ENCODE measurements at regions not wholly inside any gene's neighbourhood (a gene's known extent, or its start where the extent isn't known, plus 50 kb on each side); places are given as distances from the start of the nearest gene placed in this dataset.
"Not testable (repeated sequence)": the region's sequence is repeated elsewhere in the genome, so short reads cannot be mapped to it uniquely, and the experiment has no call there.

DNA sequence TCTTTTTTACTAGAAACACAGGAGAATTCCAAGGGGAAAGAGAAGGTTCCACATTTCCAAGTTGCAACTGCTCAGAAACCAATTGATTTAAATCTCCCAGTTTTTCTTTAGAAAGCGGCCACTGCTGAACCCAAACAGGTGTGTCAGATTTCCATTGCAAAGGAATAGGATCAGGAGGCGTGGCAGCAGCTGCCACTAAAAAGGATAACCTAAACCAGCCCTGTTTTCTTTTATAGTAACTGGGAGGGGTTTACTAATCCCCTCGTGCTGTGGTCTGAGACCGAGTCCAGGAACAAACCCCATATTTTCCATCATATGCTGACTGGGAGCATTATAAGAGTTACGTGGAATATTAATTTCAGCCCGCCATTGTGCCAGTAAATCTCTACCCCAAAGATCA, 1504.0 kb downstream of the UQCRFS1 start:
- H3K9me3 ChIP-seq (ENCODE audit: low read length); H3K9ac ChIP-seq (ENCODE audit: low read length); H3K27me3 ChIP-seq (ENCODE audit: control insufficient read depth in 1 of 2, insufficient read depth in 2 of 2, low read length in 2 of 2); H3K4me3 ChIP-seq (ENCODE audit: low read depth in 1 of 2, low read length in 2 of 2); H3K36me3 ChIP-seq (ENCODE audit: insufficient read depth, low read length); H3K27ac ChIP-seq (ENCODE audit: low read depth, low read length); H3K4me1 ChIP-seq (ENCODE audit: insufficient read depth, low read length): not testable (repeated sequence)

DNA sequence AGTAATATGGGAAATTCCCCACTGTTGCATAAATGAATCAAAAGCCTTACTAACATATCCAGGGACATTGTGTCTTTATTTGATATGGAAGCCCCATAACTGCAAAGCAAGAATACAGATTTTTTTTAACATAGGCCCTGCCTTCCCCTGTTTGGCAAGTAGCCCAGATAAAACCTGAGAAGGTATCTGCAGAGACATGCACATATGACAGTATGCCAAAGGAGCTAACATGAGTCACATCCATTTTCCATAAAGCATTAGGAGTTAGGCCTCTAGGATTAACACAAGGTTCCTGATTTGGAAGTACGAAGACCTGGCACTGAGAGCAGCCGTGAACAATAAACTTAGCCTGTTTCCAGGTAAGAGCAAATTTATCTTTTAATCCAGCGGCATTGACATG, 1505.9 kb downstream of the UQCRFS1 start:
- H3K36me3 ChIP-seq (ENCODE audit: insufficient read depth, low read length); H3K27me3 ChIP-seq (ENCODE audit: control insufficient read depth in 1 of 2, insufficient read depth in 2 of 2, low read length in 2 of 2); H3K27ac ChIP-seq (ENCODE audit: low read depth, low read length); H3K4me3 ChIP-seq (ENCODE audit: low read depth in 1 of 2, low read length in 2 of 2); H3K9me3 ChIP-seq (ENCODE audit: low read length); H3K9ac ChIP-seq (ENCODE audit: low read length); H3K4me1 ChIP-seq (ENCODE audit: insufficient read depth, low read length): not testable (repeated sequence)

DNA sequence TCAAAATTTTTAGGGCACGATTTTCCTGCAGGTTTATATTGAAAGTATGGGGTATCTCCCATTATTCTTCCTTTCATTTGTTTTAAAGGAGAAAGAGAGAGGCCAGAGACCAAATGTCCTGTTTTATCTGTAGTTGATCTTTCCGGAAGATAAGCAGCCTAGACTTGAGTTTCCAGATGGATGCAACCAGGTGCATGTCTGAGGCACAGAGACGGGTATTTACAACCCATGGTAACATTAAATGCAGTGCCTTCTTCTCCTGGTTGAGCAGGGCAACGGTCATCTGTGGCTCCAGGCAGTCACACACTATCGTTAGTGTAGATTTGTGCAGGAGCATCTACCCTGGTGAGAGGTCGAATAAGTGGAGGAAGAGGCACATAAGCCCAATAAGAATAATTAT, 1507.1 kb downstream of the UQCRFS1 start:
- no peaks in the 10 kb centered on the region for H3K4me1 ChIP-seq (ENCODE audit: insufficient read depth, low read length)
- no peak overlapping the region for H3K4me3 ChIP-seq (ENCODE audit: low read depth in 1 of 2, low read length in 2 of 2)
- H3K9me3 ChIP-seq (ENCODE audit: low read length): no peaks in the 10 kb centered on the region
- no peak overlapping the region for H3K9ac ChIP-seq (ENCODE audit: low read length)
- H3K27me3 ChIP-seq (ENCODE audit: control insufficient read depth in 1 of 2, insufficient read depth in 2 of 2, low read length in 2 of 2): no peaks in the 10 kb centered on the region
- no peaks in the 10 kb centered on the region for H3K36me3 ChIP-seq (ENCODE audit: insufficient read depth, low read length)
- no peak overlapping the region for H3K27ac ChIP-seq (ENCODE audit: low read depth, low read length)

DNA sequence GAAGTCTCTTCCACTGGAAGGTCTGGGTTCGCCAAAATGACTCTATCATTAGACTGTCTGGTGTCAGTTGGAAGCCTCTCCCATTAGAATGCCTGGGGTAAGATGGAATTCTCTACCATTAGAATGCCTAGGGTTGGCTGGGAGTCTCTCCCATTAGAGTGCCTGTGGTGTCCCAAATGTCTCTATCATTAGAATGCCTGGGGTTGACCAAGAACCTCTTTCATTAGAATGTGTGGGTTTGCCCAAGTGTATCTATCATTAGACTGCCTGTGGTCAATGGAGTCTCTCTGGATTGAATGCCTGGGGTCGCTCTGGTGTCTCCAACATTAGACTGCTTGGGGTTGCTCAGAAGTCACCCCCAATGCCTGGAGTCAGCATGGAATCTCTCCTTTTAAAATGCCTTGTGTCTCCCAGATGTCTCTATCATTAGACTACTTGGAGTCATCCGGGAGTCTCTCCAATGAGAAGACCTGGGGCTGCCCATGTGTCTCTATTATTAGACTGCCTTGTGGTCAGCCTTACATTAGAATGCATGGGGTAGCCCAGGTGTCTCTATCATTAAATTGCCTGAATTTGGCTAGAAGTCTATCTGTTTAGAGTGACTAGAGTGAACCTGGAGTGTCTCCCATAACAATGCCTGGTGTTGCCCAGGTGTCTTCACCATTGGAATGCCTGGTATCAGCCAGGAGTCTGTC, 1518.4 kb downstream of the UQCRFS1 start:
- Histone ChIP-seq H3K27me3 (ENCODE audit: control insufficient read depth in 1 of 2, insufficient read depth in 2 of 2, low read length in 2 of 2) (no peaks in the 10 kb centered on the region), H3K4me3 (ENCODE audit: low read depth in 1 of 2, low read length in 2 of 2) (no peak overlapping the region), H3K27ac (ENCODE audit: low read depth, low read length) (no peak overlapping the region), H3K9me3 (ENCODE audit: low read length) (no peaks in the 10 kb centered on the region), H3K4me1 (ENCODE audit: insufficient read depth, low read length) (no peaks in the 10 kb centered on the region), H3K36me3 (ENCODE audit: insufficient read depth, low read length) (no peaks in the 10 kb centered on the region), H3K9ac (ENCODE audit: low read length) (no peak overlapping the region)

DNA sequence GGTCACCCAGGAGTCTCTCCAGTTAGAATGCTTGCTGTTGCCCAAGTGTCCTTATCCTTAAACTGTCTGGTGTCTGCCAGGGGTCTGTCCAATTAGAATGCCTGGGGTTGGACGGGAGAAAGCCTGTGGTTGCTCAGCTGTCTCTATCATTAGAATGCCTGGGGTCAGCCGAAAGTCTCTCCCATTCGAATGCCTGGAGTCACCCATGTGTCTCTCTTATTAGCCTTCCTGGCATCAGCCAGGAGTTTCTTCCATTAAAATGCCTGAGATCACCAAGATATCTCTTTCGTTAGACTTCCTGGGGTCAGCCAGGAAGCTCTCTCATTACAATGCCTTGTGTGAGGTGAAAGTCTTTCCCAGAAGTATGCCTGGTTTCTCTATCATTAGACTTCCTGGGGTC, 1521.0 kb downstream of the UQCRFS1 start:
- H3K9me3 ChIP-seq (ENCODE audit: low read length): no peaks in the 10 kb centered on the region
- no peaks in the 10 kb centered on the region for H3K36me3 ChIP-seq (ENCODE audit: insufficient read depth, low read length)
- H3K4me1 ChIP-seq (ENCODE audit: insufficient read depth, low read length): no peaks in the 10 kb centered on the region
- H3K9ac ChIP-seq (ENCODE audit: low read length): no peak overlapping the region
- H3K4me3 ChIP-seq (ENCODE audit: low read depth in 1 of 2, low read length in 2 of 2): no peak overlapping the region
- no peaks in the 10 kb centered on the region for H3K27me3 ChIP-seq (ENCODE audit: control insufficient read depth in 1 of 2, insufficient read depth in 2 of 2, low read length in 2 of 2)
- no peak overlapping the region for H3K27ac ChIP-seq (ENCODE audit: low read depth, low read length)

DNA sequence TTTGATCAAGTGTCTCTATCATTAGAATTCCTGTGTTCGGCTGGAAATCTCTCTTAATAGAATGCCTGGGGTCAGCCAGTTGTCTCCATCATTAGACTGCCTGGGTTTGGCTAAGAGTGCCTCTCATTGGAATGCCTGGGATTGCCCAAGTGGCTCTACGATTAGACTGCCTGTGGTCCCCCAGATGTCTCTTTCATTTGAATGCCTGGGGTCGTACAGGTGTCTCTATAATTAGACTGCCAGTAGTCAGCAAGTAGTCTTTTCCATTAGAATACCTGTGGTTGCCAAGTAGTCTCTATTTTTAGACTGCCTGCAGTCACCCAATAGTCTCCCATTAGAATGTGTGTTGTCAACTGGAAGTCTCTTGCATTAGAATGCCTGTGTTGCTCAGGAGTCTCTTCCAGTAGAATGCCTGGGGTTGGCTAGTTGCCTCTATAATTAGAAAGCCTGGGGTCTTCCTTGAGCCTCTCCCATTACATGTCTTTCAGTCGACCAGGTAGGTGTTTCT, 1523.2 kb downstream of the UQCRFS1 start:
- H3K36me3 ChIP-seq (ENCODE audit: insufficient read depth, low read length): no peaks in the 10 kb centered on the region
- no peak overlapping the region for H3K9ac ChIP-seq (ENCODE audit: low read length)
- no peaks in the 10 kb centered on the region for H3K9me3 ChIP-seq (ENCODE audit: low read length)
- no peak overlapping the region for H3K27ac ChIP-seq (ENCODE audit: low read depth, low read length)
- no peaks in the 10 kb centered on the region for H3K27me3 ChIP-seq (ENCODE audit: control insufficient read depth in 1 of 2, insufficient read depth in 2 of 2, low read length in 2 of 2)
- no peaks in the 10 kb centered on the region for H3K4me1 ChIP-seq (ENCODE audit: insufficient read depth, low read length)
- H3K4me3 ChIP-seq (ENCODE audit: low read depth in 1 of 2, low read length in 2 of 2): no peak overlapping the region

DNA sequence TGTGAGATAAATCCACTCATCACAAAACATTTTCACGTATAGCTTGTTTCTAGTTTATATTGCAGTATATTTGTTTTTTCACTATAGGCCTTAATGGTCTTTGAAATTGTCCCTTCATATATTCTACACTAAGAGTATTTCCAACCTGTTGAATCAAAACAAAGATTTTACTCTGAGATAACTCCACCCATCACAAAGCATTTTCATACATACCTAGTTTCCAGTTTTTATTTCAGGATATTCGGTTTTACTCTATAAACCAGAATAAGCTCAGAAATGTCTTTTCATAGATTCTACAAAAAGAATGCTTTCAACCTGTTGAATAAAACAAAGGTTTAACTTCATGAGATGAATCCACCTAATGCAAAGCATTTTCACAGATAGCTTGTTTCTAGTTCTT, 1528.7 kb downstream of the UQCRFS1 start:
- Histone ChIP-seq H3K27ac (ENCODE audit: low read depth, low read length) (no peak overlapping the region), H3K9ac (ENCODE audit: low read length) (no peak overlapping the region), H3K4me3 (ENCODE audit: low read depth in 1 of 2, low read length in 2 of 2) (no peak overlapping the region), H3K27me3 (ENCODE audit: control insufficient read depth in 1 of 2, insufficient read depth in 2 of 2, low read length in 2 of 2) (no peaks in the 10 kb centered on the region), H3K36me3 (ENCODE audit: insufficient read depth, low read length) (no peaks in the 10 kb centered on the region), H3K4me1 (ENCODE audit: insufficient read depth, low read length) (no peaks in the 10 kb centered on the region), H3K9me3 (ENCODE audit: low read length) (no peaks in the 10 kb centered on the region)

DNA sequence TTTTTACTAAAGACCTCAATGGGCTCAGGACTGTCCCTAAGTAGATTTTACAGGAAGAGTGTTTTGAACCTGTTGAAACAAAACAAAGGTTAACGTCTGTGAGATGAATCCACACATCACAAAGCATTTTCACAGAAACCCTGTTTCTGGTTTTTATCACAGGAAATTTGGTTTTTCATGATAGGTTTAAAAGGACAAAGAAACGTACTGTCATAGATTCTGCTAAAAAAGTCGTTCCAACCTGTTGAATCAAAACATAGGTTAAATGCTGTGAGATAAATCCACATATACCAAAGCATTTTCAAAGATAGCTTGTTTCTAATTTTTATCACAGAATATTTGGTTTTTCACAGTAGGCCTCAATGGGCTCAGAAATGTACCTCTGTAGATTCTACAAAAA, 1531.0 kb downstream of the UQCRFS1 start:
- Histone ChIP-seq H3K9me3 (ENCODE audit: low read length) (no peaks in the 10 kb centered on the region), H3K9ac (ENCODE audit: low read length) (no peak overlapping the region), H3K4me1 (ENCODE audit: insufficient read depth, low read length) (no peaks in the 10 kb centered on the region), H3K27ac (ENCODE audit: low read depth, low read length) (no peak overlapping the region), H3K4me3 (ENCODE audit: low read depth in 1 of 2, low read length in 2 of 2) (no peak overlapping the region), H3K27me3 (ENCODE audit: control insufficient read depth in 1 of 2, insufficient read depth in 2 of 2, low read length in 2 of 2) (no peaks in the 10 kb centered on the region), H3K36me3 (ENCODE audit: insufficient read depth, low read length) (no peaks in the 10 kb centered on the region)

DNA sequence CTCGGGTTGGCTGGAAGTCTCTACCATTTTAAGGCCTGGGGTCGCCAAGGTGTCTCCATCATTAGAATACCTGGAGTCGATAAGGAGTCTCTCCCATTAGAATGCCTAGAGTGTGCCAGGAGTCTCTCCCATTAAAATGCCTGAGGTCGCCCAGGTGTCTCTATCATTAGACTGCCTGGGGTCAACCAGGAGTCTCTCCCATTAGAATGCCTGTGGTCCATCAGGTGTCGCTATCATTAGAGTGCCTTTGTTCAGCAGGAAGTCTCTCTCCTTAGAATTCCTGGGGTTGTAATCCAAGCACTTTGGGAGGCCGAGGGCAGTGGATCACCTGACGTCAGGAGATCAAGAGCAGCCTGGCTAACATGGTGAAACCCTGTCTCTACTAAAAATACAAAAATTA, 1533.0 kb downstream of the UQCRFS1 start:
- no peaks in the 10 kb centered on the region for H3K36me3 ChIP-seq (ENCODE audit: insufficient read depth, low read length)
- H3K27ac ChIP-seq (ENCODE audit: low read depth, low read length): no peak overlapping the region
- no peaks in the 10 kb centered on the region for H3K27me3 ChIP-seq (ENCODE audit: control insufficient read depth in 1 of 2, insufficient read depth in 2 of 2, low read length in 2 of 2)
- no peak overlapping the region for H3K9ac ChIP-seq (ENCODE audit: low read length)
- no peaks in the 10 kb centered on the region for H3K9me3 ChIP-seq (ENCODE audit: low read length)
- no peaks in the 10 kb centered on the region for H3K4me1 ChIP-seq (ENCODE audit: insufficient read depth, low read length)
- no peak overlapping the region for H3K4me3 ChIP-seq (ENCODE audit: low read depth in 1 of 2, low read length in 2 of 2)

DNA sequence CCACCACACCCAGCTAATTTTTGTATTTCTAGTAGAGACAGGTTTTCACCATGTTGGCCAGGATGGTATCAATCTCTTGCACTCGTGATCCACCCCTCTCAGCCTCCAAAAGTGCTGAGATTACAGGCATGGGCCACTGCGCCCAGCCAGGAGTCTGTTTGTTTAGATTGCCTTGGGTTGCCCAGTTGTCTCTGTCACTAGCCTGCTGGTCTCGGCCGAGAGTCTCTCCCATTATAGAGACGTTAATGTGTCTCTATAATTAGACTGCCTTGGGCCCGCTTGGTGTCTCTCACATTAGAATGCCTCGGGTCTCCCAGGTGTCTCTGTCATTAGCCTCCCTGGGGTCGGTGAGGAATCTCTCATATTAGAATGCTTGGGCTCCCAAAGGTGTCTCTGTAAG, 1533.6 kb downstream of the UQCRFS1 start:
- Histone ChIP-seq H3K4me1 (ENCODE audit: insufficient read depth, low read length) (no peaks in the 10 kb centered on the region), H3K36me3 (ENCODE audit: insufficient read depth, low read length) (no peaks in the 10 kb centered on the region), H3K9ac (ENCODE audit: low read length) (no peak overlapping the region), H3K4me3 (ENCODE audit: low read depth in 1 of 2, low read length in 2 of 2) (no peak overlapping the region), H3K27ac (ENCODE audit: low read depth, low read length) (no peak overlapping the region), H3K9me3 (ENCODE audit: low read length) (no peaks in the 10 kb centered on the region), H3K27me3 (ENCODE audit: control insufficient read depth in 1 of 2, insufficient read depth in 2 of 2, low read length in 2 of 2) (no peaks in the 10 kb centered on the region)

DNA sequence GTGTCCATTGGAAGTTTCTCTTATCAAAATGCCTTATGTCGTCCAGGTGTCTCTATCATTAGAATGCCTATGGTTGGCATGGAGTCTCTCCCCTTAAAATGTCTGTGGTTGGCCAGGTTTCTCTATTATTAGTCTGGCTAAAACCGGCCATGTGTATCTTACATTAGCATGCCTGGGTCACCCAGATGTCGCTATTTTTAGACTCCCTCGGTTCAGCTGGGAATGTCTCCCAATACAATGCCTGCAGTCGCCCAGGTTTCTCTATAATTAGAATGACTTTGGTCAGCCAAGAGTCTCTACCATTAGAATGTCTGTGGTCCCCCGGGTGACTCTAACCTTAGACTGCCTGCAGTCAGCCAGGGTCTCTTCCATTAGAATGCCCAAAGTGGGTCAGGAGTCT, 1536.1 kb downstream of the UQCRFS1 start:
- H3K27me3 ChIP-seq (ENCODE audit: control insufficient read depth in 1 of 2, insufficient read depth in 2 of 2, low read length in 2 of 2): no peaks in the 10 kb centered on the region
- no peaks in the 10 kb centered on the region for H3K36me3 ChIP-seq (ENCODE audit: insufficient read depth, low read length)
- H3K4me1 ChIP-seq (ENCODE audit: insufficient read depth, low read length): no peaks in the 10 kb centered on the region
- no peak overlapping the region for H3K27ac ChIP-seq (ENCODE audit: low read depth, low read length)
- H3K9me3 ChIP-seq (ENCODE audit: low read length): no peaks in the 10 kb centered on the region
- no peak overlapping the region for H3K4me3 ChIP-seq (ENCODE audit: low read depth in 1 of 2, low read length in 2 of 2)
- H3K9ac ChIP-seq (ENCODE audit: low read length): no peak overlapping the region

DNA sequence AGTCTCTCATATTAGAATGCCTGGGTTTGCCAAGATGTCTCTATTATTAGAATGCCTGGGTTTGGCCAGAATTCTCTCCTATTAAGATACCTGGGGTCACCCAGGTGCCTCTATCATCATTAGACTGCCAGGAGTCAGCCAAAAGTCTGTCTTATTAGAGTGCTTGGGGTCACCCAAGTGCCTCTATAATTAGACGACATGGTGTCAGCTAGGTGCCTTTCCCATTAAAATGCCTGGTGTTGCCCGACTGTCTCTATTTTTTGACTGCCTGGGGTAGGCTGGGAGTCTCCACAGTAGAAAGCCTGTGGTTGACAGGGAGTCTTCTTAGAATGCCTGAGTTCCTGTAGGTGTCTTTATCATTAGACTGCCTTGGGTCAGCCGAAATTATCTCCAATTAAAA, 1536.6 kb downstream of the UQCRFS1 start:
- H3K9ac ChIP-seq (ENCODE audit: low read length): no peak overlapping the region
- H3K9me3 ChIP-seq (ENCODE audit: low read length): no peaks in the 10 kb centered on the region
- no peaks in the 10 kb centered on the region for H3K36me3 ChIP-seq (ENCODE audit: insufficient read depth, low read length)
- H3K4me3 ChIP-seq (ENCODE audit: low read depth in 1 of 2, low read length in 2 of 2): no peak overlapping the region
- H3K27ac ChIP-seq (ENCODE audit: low read depth, low read length): no peak overlapping the region
- H3K27me3 ChIP-seq (ENCODE audit: control insufficient read depth in 1 of 2, insufficient read depth in 2 of 2, low read length in 2 of 2): no peaks in the 10 kb centered on the region
- no peaks in the 10 kb centered on the region for H3K4me1 ChIP-seq (ENCODE audit: insufficient read depth, low read length)
